WTC11 (cell line): ENCODE measurements at regions not wholly inside any gene's neighbourhood (a gene's known extent, or its start where the extent isn't known, plus 50 kb on each side); places are given as distances from the start of the nearest gene placed in this dataset.

ENCODE experiments used
- ATAC-seq: fragments of 200-7000 bp; cut with Tn5 transposase; 2 replicates; pipeline ENCODE4 v1.10.0; 2021; ENCODE audit warnings: mild to moderate bottlenecking, moderate library complexity
- CTCF ChIA-PET: fragments of 300-600 bp; sonication (Branson Sonifier 250); formaldehyde crosslinking; loops from one replicate; lab custom pipeline; 2021; ENCODE audit warnings: antibody characterized with exemption; lab: Charles Lee
- POLR2A ChIA-PET: fragments of 350-600 bp; sonication (Branson Sonifier 250); formaldehyde crosslinking; loops from one replicate; lab custom pipeline; 2021; ENCODE audit warnings: antibody characterized with exemption; lab: Charles Lee
- DNase-seq: peaks from one replicate; pipeline ENCODE4 v3.0.0; 2021; ENCODE audit warnings: low spot score
- H3K27ac Mint-ChIP-seq: 2 replicates; pipeline ENCODE4 v1.8.0; 2021; ENCODE audit warnings: mixed read lengths
- H3K27me3 Mint-ChIP-seq: 2 replicates; pipeline ENCODE4 v1.8.0; 2021; ENCODE audit warnings: low read depth, mild to moderate bottlenecking, moderate library complexity, mixed read lengths
- H3K36me3 Mint-ChIP-seq: 2 replicates; pipeline ENCODE4 v1.8.0; 2021; ENCODE audit warnings: mixed read lengths
- H3K4me1 Mint-ChIP-seq: 2 replicates; pipeline ENCODE4 v1.8.0; 2022; ENCODE audit warnings: mixed read lengths
- H3K4me3 Mint-ChIP-seq: 2 replicates; pipeline ENCODE4 v1.8.0; 2021; ENCODE audit warnings: mild to moderate bottlenecking, moderate library complexity, mixed read lengths
- H3K9me3 Mint-ChIP-seq: 2 replicates; pipeline ENCODE4 v1.8.0; 2021; ENCODE audit warnings: mixed read lengths
- AFF4 ChIP-seq: sonication (generic); formaldehyde crosslinking; IDR thresholded peaks from 2 replicates; pipeline ENCODE4 v1.8.1; 2023; ENCODE audit warnings: mild to moderate bottlenecking, missing genetic modification reagents, borderline replicate concordance
- AR ChIP-seq: fragments of 250-450 bp; sonication (Bioruptor Pico); IDR thresholded peaks from 2 replicates; pipeline ENCODE4 v1.9.0; 2021; ENCODE audit warnings: mild to moderate bottlenecking
- CTCF ChIP-seq: fragments of 200-600 bp; IDR thresholded peaks from 2 replicates; pipeline ENCODE4 v1.8.0; 2022; ENCODE audit warnings: antibody characterized with exemption
- ELF4 ChIP-seq: sonication (generic); formaldehyde crosslinking; IDR thresholded peaks from 2 replicates; pipeline ENCODE4 v1.8.1; 2022; ENCODE audit warnings: low read depth, mild to moderate bottlenecking, moderate library complexity, missing genetic modification reagents
- EMX1 ChIP-seq: fragments of 250-450 bp; sonication (Bioruptor Pico); IDR thresholded peaks from 2 replicates; pipeline ENCODE4 v1.8.0; 2021; ENCODE audit warnings: mild to moderate bottlenecking
- FOXK1 ChIP-seq: sonication (generic); formaldehyde crosslinking; IDR thresholded peaks from 2 replicates; pipeline ENCODE4 v1.8.0; 2022; ENCODE audit warnings: mild to moderate bottlenecking, moderate library complexity, missing genetic modification reagents
- GABPB1 ChIP-seq: sonication (generic); formaldehyde crosslinking; IDR thresholded peaks from 2 replicates; pipeline ENCODE4 v1.8.1; 2023; ENCODE audit warnings: mild to moderate bottlenecking, missing genetic modification reagents
- HMGXB4 ChIP-seq: sonication (generic); formaldehyde crosslinking; IDR thresholded peaks from 2 replicates; pipeline ENCODE4 v1.8.1; 2023; ENCODE audit warnings: mild to moderate bottlenecking, moderate library complexity, missing genetic modification reagents
- IRF2 ChIP-seq: sonication (generic); formaldehyde crosslinking; IDR thresholded peaks from 2 replicates; pipeline ENCODE4 v1.8.0; 2022; ENCODE audit warnings: low read depth, missing genetic modification reagents, borderline replicate concordance
- MLX ChIP-seq: sonication (generic); formaldehyde crosslinking; IDR thresholded peaks from 2 replicates; pipeline ENCODE4 v1.8.1; 2023; ENCODE audit warnings: mild to moderate bottlenecking, missing genetic modification reagents, moderate library complexity
- MXD4 ChIP-seq: fragments of 250-450 bp; sonication (Bioruptor Pico); IDR thresholded peaks from 2 replicates; pipeline ENCODE4 v1.8.0; 2021; ENCODE audit warnings: mild to moderate bottlenecking, moderate library complexity, borderline replicate concordance
- NFE2L1 ChIP-seq: sonication (generic); formaldehyde crosslinking; IDR thresholded peaks from 2 replicates; pipeline ENCODE4 v1.8.1; 2023; ENCODE audit warnings: missing genetic modification reagents
- NR1H2 ChIP-seq: sonication (generic); formaldehyde crosslinking; IDR thresholded peaks from 2 replicates; pipeline ENCODE4 v1.9.0; 2021; ENCODE audit warnings: mild to moderate bottlenecking, moderate library complexity, missing genetic modification reagents
- RELA ChIP-seq: sonication (generic); formaldehyde crosslinking; IDR thresholded peaks from 2 replicates; pipeline ENCODE4 v1.8.1; 2022; ENCODE audit warnings: missing genetic modification reagents, mild to moderate bottlenecking, borderline replicate concordance
- TEAD4 ChIP-seq: sonication (generic); formaldehyde crosslinking; IDR thresholded peaks from 2 replicates; pipeline ENCODE4 v1.8.0; 2022; ENCODE audit warnings: mild to moderate bottlenecking, missing genetic modification reagents
- ZBTB21 ChIP-seq: sonication (generic); formaldehyde crosslinking; IDR thresholded peaks from 2 replicates; pipeline ENCODE4 v1.8.1; 2023; ENCODE audit warnings: mild to moderate bottlenecking, missing genetic modification reagents, borderline replicate concordance
- TF ChIP-seq, protein P1 (sequence below): fragments of 250-450 bp; sonication (Bioruptor Pico); IDR thresholded peaks from 2 replicates; pipeline ENCODE4 v1.9.0; 2021; ENCODE audit warnings: mild to moderate bottlenecking, borderline replicate concordance

DNA sequence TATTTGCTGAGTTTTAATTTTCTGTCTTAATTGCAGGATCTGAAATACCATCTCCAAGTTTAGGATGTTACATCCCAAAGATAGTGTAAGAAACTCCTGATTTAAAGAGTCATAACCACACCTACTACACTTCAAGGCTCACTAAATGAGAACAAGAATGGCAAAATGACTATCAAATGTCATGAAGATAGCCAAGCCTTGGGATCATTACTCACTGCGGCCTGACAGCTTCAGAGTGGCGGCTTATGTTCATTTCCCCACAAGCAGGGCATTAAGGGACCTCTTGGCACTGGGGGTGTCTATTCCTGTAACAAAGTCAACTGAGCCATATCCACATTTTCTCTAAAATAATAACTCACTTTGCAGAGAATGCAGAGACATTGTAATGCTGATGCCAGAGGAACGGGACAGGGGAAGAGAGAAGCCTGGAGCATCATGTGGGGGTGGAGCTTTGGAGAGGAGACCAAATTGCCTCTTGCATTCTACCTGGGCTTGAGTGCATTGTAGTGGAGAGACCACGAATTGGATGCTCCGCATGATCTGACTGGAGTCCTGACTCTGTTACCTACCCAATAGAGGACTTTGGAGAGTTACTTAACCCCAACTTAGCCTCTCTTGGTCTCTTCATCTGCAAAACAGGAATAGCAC, 219.2 kb downstream of the OPA1 start:
- TF ChIP-seq IRF2 = no peak
- TF ChIP-seq MLX (CRISPR knock-in tag) = no peak
- 0 out of 2 replicates have a peak, but pooled peaks have one; percentile 1 for TF ChIP-seq AFF4 (CRISPR knock-in tag)
- POLR2A ChIA-PET = interaction anchor here (1.0 kb wide), 1 partner anchor 191 kb away, joined by 3 read pairs; no protein-coding TSS in a partner anchor
- Mint-ChIP-seq H3K27ac (peak overlapping the region; percentile 99), H3K9me3 (no peaks in the 10 kb centered on the region), H3K4me3 (peak overlapping the region; percentile 39), H3K36me3 (no peaks in the 10 kb centered on the region), H3K4me1 (peaks cover 87% of the 10 kb centered on the region), H3K27me3 (peaks cover 14% of the 10 kb centered on the region)
- DNase-seq (peak; percentile 32), ATAC-seq (peak; percentile 45)
- CTCF ChIA-PET = interaction anchor here (0.9 to 2.1 kb wide), 5 partner anchors 12 to 504 kb away, joined by 3 to 10 read pairs (median 4); no protein-coding TSS in a partner anchor

DNA sequence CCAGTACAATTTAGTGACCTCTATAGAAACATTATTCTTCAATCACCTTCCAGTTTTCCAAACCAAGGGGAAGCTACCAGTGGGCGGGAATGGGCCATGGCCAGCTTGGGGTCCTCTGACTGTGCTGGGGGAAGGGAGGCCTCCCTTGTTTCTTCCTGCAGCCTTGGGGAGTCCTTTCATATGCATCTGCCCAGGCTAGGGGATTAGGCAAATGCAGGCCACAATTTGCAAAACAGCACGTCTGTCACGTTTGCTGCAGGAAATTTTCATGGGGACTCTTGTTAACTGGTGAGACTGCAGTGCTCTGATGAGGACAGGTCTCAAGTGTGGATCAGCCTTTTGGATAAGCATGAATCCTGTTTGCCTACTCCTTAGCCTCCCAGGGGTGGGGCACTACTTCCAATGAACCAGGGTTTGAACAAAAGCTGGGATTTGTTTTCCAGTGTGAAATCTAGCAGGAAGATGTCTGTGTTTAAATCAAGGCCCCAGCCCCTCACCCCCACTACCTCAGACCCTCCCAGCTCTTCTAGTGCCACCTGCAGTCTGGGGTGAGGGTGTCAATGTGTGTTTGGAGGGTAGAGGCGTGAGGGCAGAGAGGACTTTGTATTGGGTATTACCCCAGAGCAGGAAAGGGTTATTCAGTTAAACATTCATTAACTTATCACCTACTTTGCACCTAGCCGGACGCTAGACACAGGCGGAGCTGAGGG, 219.9 kb downstream of the OPA1 start:
- peak; percentile 67 for DNase-seq
- Mint-ChIP-seq H3K4me3 (peak overlapping the region; percentile 39), H3K36me3 (no peaks in the 10 kb centered on the region), H3K4me1 (peaks cover 90% of the 10 kb centered on the region), H3K9me3 (no peaks in the 10 kb centered on the region), H3K27ac (peak overlapping the region; percentile 99), H3K27me3 (peaks cover 14% of the 10 kb centered on the region)
- CTCF ChIA-PET = interaction anchor here (0.9 to 2.1 kb wide), 7 partner anchors 13 to 584 kb away, joined by 3 to 10 read pairs (median 3); no protein-coding TSS in a partner anchor
- POLR2A ChIA-PET = interaction anchor here (0.6 to 1.0 kb wide), 2 partner anchors 190 to 511 kb away, joined by 3 read pairs; no protein-coding TSS in a partner anchor
- ATAC-seq = peak; percentile 70
- TF ChIP-seq MXD4 (CRISPR knock-in tag) = no peak
- no peak; the same call in 1 of the 2 replicates for TF ChIP-seq NFE2L1 (CRISPR knock-in tag)
- TF ChIP-seq AR (CRISPR knock-in tag) = no peak
- no peak for TF ChIP-seq TEAD4
- TF ChIP-seq RELA (CRISPR knock-in tag) = no peak
- TF ChIP-seq NR1H2 (CRISPR knock-in tag) = no peak
- 0 out of 2 replicates have a peak, but pooled peaks have one; percentile 16 for TF ChIP-seq ZBTB21 (CRISPR knock-in tag)
- TF ChIP-seq ELF4 (CRISPR knock-in tag) = no peak
- TF ChIP-seq GABPB1 (CRISPR knock-in tag) = no peak
- peak; percentile 88; the same call in 1 of the 2 replicates for TF ChIP-seq FOXK1 (CRISPR knock-in tag)
- no peak for TF ChIP-seq HMGXB4 (CRISPR knock-in tag)
- TF ChIP-seq CTCF = no peak
- no peak for TF ChIP-seq EMX1 (CRISPR knock-in tag)
- TF ChIP-seq, protein P1, sequence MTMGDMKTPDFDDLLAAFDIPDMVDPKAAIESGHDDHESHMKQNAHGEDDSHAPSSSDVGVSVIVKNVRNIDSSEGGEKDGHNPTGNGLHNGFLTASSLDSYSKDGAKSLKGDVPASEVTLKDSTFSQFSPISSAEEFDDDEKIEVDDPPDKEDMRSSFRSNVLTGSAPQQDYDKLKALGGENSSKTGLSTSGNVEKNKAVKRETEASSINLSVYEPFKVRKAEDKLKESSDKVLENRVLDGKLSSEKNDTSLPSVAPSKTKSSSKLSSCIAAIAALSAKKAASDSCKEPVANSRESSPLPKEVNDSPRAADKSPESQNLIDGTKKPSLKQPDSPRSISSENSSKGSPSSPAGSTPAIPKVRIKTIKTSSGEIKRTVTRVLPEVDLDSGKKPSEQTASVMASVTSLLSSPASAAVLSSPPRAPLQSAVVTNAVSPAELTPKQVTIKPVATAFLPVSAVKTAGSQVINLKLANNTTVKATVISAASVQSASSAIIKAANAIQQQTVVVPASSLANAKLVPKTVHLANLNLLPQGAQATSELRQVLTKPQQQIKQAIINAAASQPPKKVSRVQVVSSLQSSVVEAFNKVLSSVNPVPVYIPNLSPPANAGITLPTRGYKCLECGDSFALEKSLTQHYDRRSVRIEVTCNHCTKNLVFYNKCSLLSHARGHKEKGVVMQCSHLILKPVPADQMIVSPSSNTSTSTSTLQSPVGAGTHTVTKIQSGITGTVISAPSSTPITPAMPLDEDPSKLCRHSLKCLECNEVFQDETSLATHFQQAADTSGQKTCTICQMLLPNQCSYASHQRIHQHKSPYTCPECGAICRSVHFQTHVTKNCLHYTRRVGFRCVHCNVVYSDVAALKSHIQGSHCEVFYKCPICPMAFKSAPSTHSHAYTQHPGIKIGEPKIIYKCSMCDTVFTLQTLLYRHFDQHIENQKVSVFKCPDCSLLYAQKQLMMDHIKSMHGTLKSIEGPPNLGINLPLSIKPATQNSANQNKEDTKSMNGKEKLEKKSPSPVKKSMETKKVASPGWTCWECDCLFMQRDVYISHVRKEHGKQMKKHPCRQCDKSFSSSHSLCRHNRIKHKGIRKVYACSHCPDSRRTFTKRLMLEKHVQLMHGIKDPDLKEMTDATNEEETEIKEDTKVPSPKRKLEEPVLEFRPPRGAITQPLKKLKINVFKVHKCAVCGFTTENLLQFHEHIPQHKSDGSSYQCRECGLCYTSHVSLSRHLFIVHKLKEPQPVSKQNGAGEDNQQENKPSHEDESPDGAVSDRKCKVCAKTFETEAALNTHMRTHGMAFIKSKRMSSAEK = no peak
